GM21360 (cell line): ENCODE measurements at regions not wholly inside any gene's neighbourhood (a gene's known extent, or its start where the extent isn't known, plus 50 kb on each side); places are given as distances from the start of the nearest gene placed in this dataset.

Experiments
- ATAC-seq: cut with Tn5 transposase; IDR thresholded peaks from one replicate; pipeline ENCODE4 v1.9.1; 2021; ENCODE audit warnings: mild to moderate bottlenecking, moderate library complexity; ENCODE audit not compliant: unreplicated experiment

- no peak for ATAC-seq
These were observed 202.9 kb downstream of the RAB11FIP4 start for GRCh38 chr17:31594416-31594815.

- ATAC-seq, result no peak
These were observed 202.3 kb downstream of the RAB11FIP4 start for GRCh38 chr17:31593806-31594205.

- no peak for ATAC-seq
These were observed 200.4 kb downstream of the RAB11FIP4 start for GRCh38 chr17:31591924-31592323.

GRCh38 chr17:31588512-31588911, 197.0 kb downstream of the RAB11FIP4 start:
- no peak for ATAC-seq

- no peak for ATAC-seq
These were observed 196.6 kb downstream of the RAB11FIP4 start for GRCh38 chr17:31588034-31588433.
